ACC112 (cell line): ENCODE measurements at regions not wholly inside any gene's neighbourhood (a gene's known extent, or its start where the extent isn't known, plus 50 kb on each side); places are given as distances from the start of the nearest gene placed in this dataset.

Experiments used
- H2AFZ ChIP-seq: fragments of 200-600 bp; sonication (generic); one replicate; pipeline ENCODE4 v1.6.0; 2017; ENCODE audit warnings: antibody characterized with exemption, low read length; ENCODE audit not compliant: unreplicated experiment
- H3K27ac ChIP-seq: fragments of 200-600 bp; sonication (generic); 2 replicates; pipeline ENCODE4 v1.5.1; 2014; ENCODE audit warnings: low read depth, mild to moderate bottlenecking, antibody characterized with exemption, low read length, moderate library complexity
- H3K27me3 ChIP-seq: fragments of 200-600 bp; sonication (generic); 2 replicates; pipeline ENCODE4 v1.6.1; 2014; ENCODE audit warnings: mild to moderate bottlenecking, antibody characterized with exemption, low read length, moderate library complexity, mixed read lengths; ENCODE audit not compliant: insufficient read depth
- H3K36me3 ChIP-seq: fragments of 200-600 bp; sonication (generic); 2 replicates; pipeline ENCODE4 v1.6.1; 2016; ENCODE audit warnings: mild to moderate bottlenecking, antibody characterized with exemption, low read length, moderate library complexity, mixed read lengths; ENCODE audit not compliant: insufficient read depth
- H3K4me1 ChIP-seq: fragments of 200-600 bp; sonication (generic); one replicate; pipeline ENCODE4 v1.6.1; 2016; ENCODE audit warnings: low read length, mixed read lengths; ENCODE audit not compliant: insufficient read depth, unreplicated experiment, control insufficient read depth
- H3K4me3 ChIP-seq: fragments of 200-600 bp; sonication (generic); 2 replicates; pipeline ENCODE4 v1.5.1; 2014; ENCODE audit warnings: mild to moderate bottlenecking, low read depth, low read length
- H3K79me2 ChIP-seq: fragments of 200-600 bp; sonication (generic); one replicate; pipeline ENCODE4 v1.6.0; 2016; ENCODE audit warnings: low read length; ENCODE audit not compliant: control insufficient read depth, unreplicated experiment, insufficient read depth

DNA sequence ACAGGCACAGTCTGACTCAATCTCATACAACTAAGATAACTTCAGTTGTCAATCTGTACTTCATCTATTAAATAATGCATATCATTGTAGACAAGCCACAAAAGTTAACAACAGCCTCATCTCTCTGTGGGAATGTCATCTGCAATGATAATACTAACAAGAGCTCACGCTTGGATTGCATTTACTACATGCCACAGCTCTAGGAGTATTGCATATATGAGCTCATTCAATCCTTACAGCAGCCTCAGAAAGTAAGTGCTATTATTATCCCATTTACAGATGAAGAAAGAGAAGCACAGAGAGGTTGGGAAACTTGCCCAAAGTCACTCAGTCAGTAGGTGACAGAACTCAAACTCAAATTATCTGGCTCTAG is 105.7 kb upstream of the GUCA2B start:
- peaks cover 80% of the 10 kb centered on the region for H3K27me3 ChIP-seq
- H2AFZ ChIP-seq = no peak overlapping the region
- no peak overlapping the region for H3K4me3 ChIP-seq
- H3K79me2 ChIP-seq = no peaks in the 10 kb centered on the region
- no peak overlapping the region for H3K27ac ChIP-seq
- H3K4me1 ChIP-seq = no peaks in the 10 kb centered on the region
- no peaks in the 10 kb centered on the region for H3K36me3 ChIP-seq

- Histone ChIP-seq H3K27me3 (peaks cover 74% of the 10 kb centered on the region), H3K27ac (no peak overlapping the region), H3K79me2 (no peaks in the 10 kb centered on the region), H3K36me3 (no peaks in the 10 kb centered on the region), H3K4me1 (no peaks in the 10 kb centered on the region), H3K4me3 (no peak overlapping the region), H2AFZ (no peak overlapping the region)
Measured at GRCh38 chr1:42046761-42047507, 106.3 kb upstream of the GUCA2B start.

DNA sequence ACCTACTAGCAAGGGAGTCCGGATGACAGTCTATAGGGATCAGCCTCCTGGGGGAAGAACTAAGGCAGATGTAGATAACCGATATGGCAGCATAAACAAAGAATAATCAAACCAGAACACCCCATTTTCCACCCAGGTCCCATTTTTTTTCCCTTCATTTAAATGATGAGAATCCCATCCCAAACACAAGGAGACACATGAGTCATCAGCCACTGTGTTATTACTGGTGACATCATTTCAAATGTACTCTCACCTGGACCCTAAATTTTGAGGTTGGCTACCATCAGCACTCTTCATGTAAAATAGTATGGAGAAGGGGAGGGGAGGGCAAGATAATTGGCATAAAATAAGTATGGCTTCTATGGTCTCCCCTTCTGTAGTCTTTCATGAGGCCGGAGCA is 108.9 kb upstream of the GUCA2B start:
- no peak overlapping the region for H2AFZ ChIP-seq
- H3K4me1 ChIP-seq = no peaks in the 10 kb centered on the region
- H3K27ac ChIP-seq = no peak overlapping the region
- peaks cover 53% of the 10 kb centered on the region for H3K27me3 ChIP-seq
- no peaks in the 10 kb centered on the region for H3K36me3 ChIP-seq
- H3K79me2 ChIP-seq = no peaks in the 10 kb centered on the region
- H3K4me3 ChIP-seq = no peak overlapping the region

GRCh38 chr1:42043811-42044210 is 109.4 kb upstream of the GUCA2B start:
- Histone ChIP-seq H2AFZ (no peak overlapping the region), H3K27ac (no peak overlapping the region), H3K27me3 (peaks cover 53% of the 10 kb centered on the region)

DNA sequence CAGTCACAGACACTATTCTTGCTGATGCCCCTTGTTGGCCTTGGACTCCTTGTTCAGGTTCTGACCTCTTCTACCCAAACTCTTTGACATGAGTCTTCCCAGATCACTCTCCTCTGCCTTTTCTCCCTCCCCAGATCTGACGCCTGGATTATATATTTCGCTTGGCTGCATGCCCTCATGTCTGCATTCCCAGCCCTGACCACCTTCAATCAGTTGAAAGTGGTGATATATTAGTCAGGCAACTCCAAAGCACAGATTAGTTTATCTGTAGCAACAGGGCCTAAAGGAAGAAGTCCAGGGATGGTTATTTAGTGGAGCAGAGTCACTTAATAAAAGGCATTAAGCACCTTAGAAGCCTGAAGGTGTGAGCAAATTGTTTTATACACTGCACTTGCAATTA is 110.0 kb upstream of the GUCA2B start:
- peaks cover 56% of the 10 kb centered on the region for H3K27me3 ChIP-seq
- no peak overlapping the region for H3K27ac ChIP-seq
- H3K4me1 ChIP-seq = no peaks in the 10 kb centered on the region
- H3K79me2 ChIP-seq = no peaks in the 10 kb centered on the region
- H3K4me3 ChIP-seq = no peak overlapping the region
- no peak overlapping the region for H2AFZ ChIP-seq
- no peaks in the 10 kb centered on the region for H3K36me3 ChIP-seq

More at GRCh38 chr1:42043811-42044210, 109.4 kb upstream of the GUCA2B start:
- Histone ChIP-seq H3K4me3 (no peak overlapping the region), H3K79me2 (no peaks in the 10 kb centered on the region), H3K4me1 (no peaks in the 10 kb centered on the region), H3K36me3 (no peaks in the 10 kb centered on the region)

GRCh38 chr1:42041031-42041430 is 112.2 kb upstream of the GUCA2B start:
- H3K4me3 ChIP-seq = no peak overlapping the region
- no peak overlapping the region for H3K27ac ChIP-seq
- H2AFZ ChIP-seq = no peak overlapping the region
- H3K4me1 ChIP-seq = no peaks in the 10 kb centered on the region
- H3K79me2 ChIP-seq = no peaks in the 10 kb centered on the region
- H3K27me3 ChIP-seq = peaks cover 38% of the 10 kb centered on the region
- H3K36me3 ChIP-seq = no peaks in the 10 kb centered on the region

DNA sequence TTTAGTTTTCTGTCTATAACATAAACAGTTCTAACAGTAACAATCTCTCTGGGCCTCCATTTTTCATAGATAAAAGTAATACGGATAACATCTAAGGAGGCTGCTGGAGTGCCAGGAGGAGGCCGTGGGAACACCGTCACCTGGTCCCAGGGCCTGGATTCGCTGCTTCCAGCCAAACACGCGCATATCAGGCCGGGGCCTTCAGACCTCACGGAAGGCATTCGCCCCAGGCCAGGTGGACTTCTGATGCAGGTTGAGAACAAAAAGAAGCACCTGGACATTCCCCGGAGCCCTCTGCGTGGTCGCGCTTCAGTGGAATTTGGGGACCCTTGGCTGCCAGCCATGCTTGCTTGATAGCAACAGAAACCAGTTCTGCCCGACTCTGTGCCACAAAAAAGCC is 113.1 kb upstream of the GUCA2B start:
- H3K27me3 ChIP-seq = peaks cover 29% of the 10 kb centered on the region
- H3K4me1 ChIP-seq = no peaks in the 10 kb centered on the region
- no peak overlapping the region for H3K27ac ChIP-seq
- H3K36me3 ChIP-seq = no peaks in the 10 kb centered on the region
- H3K79me2 ChIP-seq = no peaks in the 10 kb centered on the region
- H2AFZ ChIP-seq = no peak overlapping the region
- H3K4me3 ChIP-seq = no peak overlapping the region

DNA sequence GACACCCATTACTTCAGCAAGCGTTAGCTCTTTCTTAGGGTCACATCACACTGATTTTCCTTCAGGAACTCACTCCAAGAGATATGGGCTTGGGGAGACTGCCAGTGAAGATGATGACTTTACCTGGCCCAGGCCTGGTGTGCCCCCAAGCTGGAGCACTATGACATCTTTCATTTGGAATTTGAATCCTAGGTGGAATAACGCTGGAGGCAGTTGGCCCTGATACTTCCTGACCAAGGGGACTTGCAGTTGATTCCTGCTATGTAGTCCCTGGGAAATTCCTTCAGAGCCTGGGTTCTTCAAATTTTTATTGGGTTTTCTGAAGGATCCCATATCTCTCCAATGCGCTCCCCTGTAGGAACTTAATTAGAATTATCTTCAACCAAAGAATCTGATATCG is 114.9 kb upstream of the GUCA2B start:
- peaks cover 4% of the 10 kb centered on the region for H3K4me1 ChIP-seq
- no peak overlapping the region for H3K4me3 ChIP-seq
- H2AFZ ChIP-seq = no peak overlapping the region
- H3K27me3 ChIP-seq = peaks cover 30% of the 10 kb centered on the region
- H3K27ac ChIP-seq = no peak overlapping the region
- no peaks in the 10 kb centered on the region for H3K36me3 ChIP-seq
- H3K79me2 ChIP-seq = no peaks in the 10 kb centered on the region

- peaks cover 29% of the 10 kb centered on the region for H3K27me3 ChIP-seq
Measured at GRCh38 chr1:42037586-42037985, 115.6 kb upstream of the GUCA2B start.

DNA sequence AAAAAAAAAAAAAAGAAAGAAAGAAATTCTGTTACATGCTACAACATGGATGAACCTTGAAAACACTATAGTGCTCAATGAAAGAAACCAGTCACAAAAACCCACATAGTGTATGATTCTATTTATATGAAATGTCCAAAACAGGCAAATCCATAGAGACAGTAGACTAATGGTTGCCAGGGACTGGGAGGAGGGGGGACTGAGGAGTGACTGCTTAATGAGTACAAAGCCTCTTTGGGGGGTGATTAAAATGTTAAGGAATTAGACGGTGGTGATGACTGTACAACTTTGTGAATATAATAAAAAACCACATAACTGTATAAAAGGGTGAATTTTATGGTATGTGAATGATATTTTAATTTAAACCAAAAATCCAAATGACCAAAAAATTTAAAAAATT is 116.0 kb upstream of the GUCA2B start:
- Histone ChIP-seq H2AFZ (no peak overlapping the region), H3K4me1 (peaks cover 4% of the 10 kb centered on the region), H3K27me3 (peaks cover 29% of the 10 kb centered on the region), H3K4me3 (no peak overlapping the region), H3K79me2 (no peaks in the 10 kb centered on the region), H3K27ac (no peak overlapping the region), H3K36me3 (no peaks in the 10 kb centered on the region)

More at GRCh38 chr1:42037586-42037985, 115.6 kb upstream of the GUCA2B start:
- no peak overlapping the region for H3K4me3 ChIP-seq
- no peaks in the 10 kb centered on the region for H3K79me2 ChIP-seq
- H3K36me3 ChIP-seq = no peaks in the 10 kb centered on the region
- H2AFZ ChIP-seq = no peak overlapping the region
- no peak overlapping the region for H3K27ac ChIP-seq
- peaks cover 4% of the 10 kb centered on the region for H3K4me1 ChIP-seq

- H2AFZ ChIP-seq = peak overlapping the region; percentile 68
- H3K27me3 ChIP-seq = peaks cover 29% of the 10 kb centered on the region
- H3K4me3 ChIP-seq = peak overlapping the region; percentile 93
- no peaks in the 10 kb centered on the region for H3K36me3 ChIP-seq
- H3K79me2 ChIP-seq = no peaks in the 10 kb centered on the region
- no peak overlapping the region for H3K27ac ChIP-seq
- H3K4me1 ChIP-seq = peaks cover 4% of the 10 kb centered on the region
Measured at GRCh38 chr1:42035830-42036604, 117.2 kb upstream of the GUCA2B start.
